ENCODE measurements at regions not wholly inside any gene's neighbourhood (a gene's known extent, or its start where the extent isn't known, plus 50 kb on each side); places are given as distances from the start of the nearest gene placed in this dataset.

- Histone ChIP-seq H2BK120ac (ENCODE audit: low read depth, low read length) (no peak overlapping the region), H4K8ac (ENCODE audit: low read depth, low read length) (no peak overlapping the region), H3K27ac (replicated peaks; ENCODE audit: low read length) (no peak overlapping the region), H3K23ac (ENCODE audit: low read depth, low read length, poor library complexity) (no peak overlapping the region), H3K9ac (ENCODE audit: low read depth, low read length, poor library complexity) (peak overlapping the region; percentile 75), H2BK12ac (ENCODE audit: low read length) (no peak overlapping the region), H2AK5ac (ENCODE audit: low read depth, low read length) (no peak overlapping the region), H3K4ac (ENCODE audit: low read length) (no peak overlapping the region), H3K79me1 (ENCODE audit: low read depth, low read length) (no peaks in the 10 kb centered on the region), H3K9me3 (replicated peaks in 1 of 2; ENCODE audit: control insufficient read depth in 2 of 2, insufficient read depth in 1 of 2, low read depth in 1 of 2, low read length in 2 of 2) (peaks cover 0 to 5% of the 10 kb centered on the region in 2 donors), H3K27me3 (ENCODE audit: control insufficient read depth in 3 of 3, insufficient read depth in 3 of 3, low read depth in 1 of 3, low read length in 3 of 3) (no peaks in the 10 kb centered on the region), H3K4me3 (ENCODE audit: low read length in 2 of 2) (no peak overlapping the region), H3K4me2 (ENCODE audit: insufficient read depth, low read length, poor library complexity, severe bottlenecking) (no peak overlapping the region), H2AFZ (ENCODE audit: low read length) (no peak overlapping the region), H2BK5ac (ENCODE audit: low read length) (no peak overlapping the region), H2BK15ac (ENCODE audit: low read length) (no peak overlapping the region), H4K91ac (ENCODE audit: low read depth, low read length, poor library complexity) (no peak overlapping the region), H3K18ac (ENCODE audit: low read length) (no peak overlapping the region), H3K4me1 (ENCODE audit: control insufficient read depth in 2 of 2, insufficient read depth in 1 of 2, low read depth in 1 of 2, low read length in 2 of 2) (no peaks in the 10 kb centered on the region), H3K14ac (ENCODE audit: low read length) (no peak overlapping the region), H3K36me3 (replicated peaks in 1 of 2; ENCODE audit: control insufficient read depth in 2 of 2, insufficient read depth in 2 of 2, low read length in 2 of 2) (no peaks in the 10 kb centered on the region)
- no peak for DNase-seq (ENCODE audit: low spot score)
- no CpG with 5 or more reads among the region's 9 CpGs for WGBS, 2 donors (ENCODE audit: extremely low coverage in 2 of 2, insufficient read length in 2 of 2, insufficient replicate concordance in 1 of 2)
Observed at GRCh38 chr19:28868836-28869235, 344.1 kb downstream of the UQCRFS1 start.

- no peak overlapping the region for H3K9ac ChIP-seq (ENCODE audit: low read depth, low read length, poor library complexity)
- no peak overlapping the region for H3K23ac ChIP-seq (ENCODE audit: low read depth, low read length, poor library complexity)
- no peak overlapping the region for H2BK12ac ChIP-seq (ENCODE audit: low read length)
- H3K4me3 ChIP-seq (ENCODE audit: low read length in 2 of 2), result no peak overlapping the region
- H4K91ac ChIP-seq (ENCODE audit: low read depth, low read length, poor library complexity), result no peak overlapping the region
- H3K9me3 ChIP-seq (replicated peaks in 1 of 2; ENCODE audit: control insufficient read depth in 2 of 2, insufficient read depth in 1 of 2, low read depth in 1 of 2, low read length in 2 of 2), result peaks cover 0 to 5% of the 10 kb centered on the region in 2 donors
- no peak overlapping the region for H3K4me2 ChIP-seq (ENCODE audit: insufficient read depth, low read length, poor library complexity, severe bottlenecking)
- no CpG with 5 or more reads among the region's 4 CpGs for WGBS, 2 donors (ENCODE audit: extremely low coverage in 2 of 2, insufficient read length in 2 of 2, insufficient replicate concordance in 1 of 2)
- no peaks in the 10 kb centered on the region for H3K36me3 ChIP-seq (replicated peaks in 1 of 2; ENCODE audit: control insufficient read depth in 2 of 2, insufficient read depth in 2 of 2, low read length in 2 of 2)
- no peak overlapping the region for H4K8ac ChIP-seq (ENCODE audit: low read depth, low read length)
- no peak overlapping the region for H2BK5ac ChIP-seq (ENCODE audit: low read length)
- no peak overlapping the region for H2BK120ac ChIP-seq (ENCODE audit: low read depth, low read length)
- no peak overlapping the region for H2BK15ac ChIP-seq (ENCODE audit: low read length)
- H3K14ac ChIP-seq (ENCODE audit: low read length), result no peak overlapping the region
- H3K27me3 ChIP-seq (ENCODE audit: control insufficient read depth in 3 of 3, insufficient read depth in 3 of 3, low read depth in 1 of 3, low read length in 3 of 3), result no peaks in the 10 kb centered on the region
- no peak overlapping the region for H3K18ac ChIP-seq (ENCODE audit: low read length)
- no peak overlapping the region for H2AK5ac ChIP-seq (ENCODE audit: low read depth, low read length)
- no peak for DNase-seq (ENCODE audit: low spot score)
- H3K4me1 ChIP-seq (ENCODE audit: control insufficient read depth in 2 of 2, insufficient read depth in 1 of 2, low read depth in 1 of 2, low read length in 2 of 2), result no peaks in the 10 kb centered on the region
- no peak overlapping the region for H2AFZ ChIP-seq (ENCODE audit: low read length)
- no peak overlapping the region for H3K4ac ChIP-seq (ENCODE audit: low read length)
- no peak overlapping the region for H3K27ac ChIP-seq (replicated peaks; ENCODE audit: low read length)
- H3K79me1 ChIP-seq (ENCODE audit: low read depth, low read length), result no peaks in the 10 kb centered on the region
Observed at GRCh38 chr19:28867978-28868377, 345.0 kb downstream of the UQCRFS1 start.

GRCh38 chr19:28864577-28865042 is 348.3 kb downstream of the UQCRFS1 start:
- Histone ChIP-seq H3K9me3 (replicated peaks in 1 of 2; ENCODE audit: control insufficient read depth in 2 of 2, insufficient read depth in 1 of 2, low read depth in 1 of 2, low read length in 2 of 2) (peaks cover 0 to 3% of the 10 kb centered on the region in 2 donors), H4K8ac (ENCODE audit: low read depth, low read length) (no peak overlapping the region), H3K9ac (ENCODE audit: low read depth, low read length, poor library complexity) (no peak overlapping the region), H4K91ac (ENCODE audit: low read depth, low read length, poor library complexity) (no peak overlapping the region), H3K18ac (ENCODE audit: low read length) (no peak overlapping the region), H3K4me1 (ENCODE audit: control insufficient read depth in 2 of 2, insufficient read depth in 1 of 2, low read depth in 1 of 2, low read length in 2 of 2) (no peaks in the 10 kb centered on the region), H3K27ac (replicated peaks; ENCODE audit: low read length) (no peak overlapping the region), H3K27me3 (ENCODE audit: control insufficient read depth in 3 of 3, insufficient read depth in 3 of 3, low read depth in 1 of 3, low read length in 3 of 3) (no peaks in the 10 kb centered on the region), H3K4me2 (ENCODE audit: insufficient read depth, low read length, poor library complexity, severe bottlenecking) (no peak overlapping the region), H3K14ac (ENCODE audit: low read length) (no peak overlapping the region), H2BK12ac (ENCODE audit: low read length) (no peak overlapping the region), H2AFZ (ENCODE audit: low read length) (no peak overlapping the region), H2BK5ac (ENCODE audit: low read length) (no peak overlapping the region), H3K79me1 (ENCODE audit: low read depth, low read length) (no peaks in the 10 kb centered on the region), H3K23ac (ENCODE audit: low read depth, low read length, poor library complexity) (no peak overlapping the region), H3K36me3 (replicated peaks in 1 of 2; ENCODE audit: control insufficient read depth in 2 of 2, insufficient read depth in 2 of 2, low read length in 2 of 2) (no peaks in the 10 kb centered on the region), H2BK15ac (ENCODE audit: low read length) (no peak overlapping the region), H2AK5ac (ENCODE audit: low read depth, low read length) (no peak overlapping the region), H2BK120ac (ENCODE audit: low read depth, low read length) (no peak overlapping the region), H3K4me3 (ENCODE audit: low read length in 2 of 2) (no peak overlapping the region), H3K4ac (ENCODE audit: low read length) (no peak overlapping the region)
- WGBS, 2 donors (ENCODE audit: extremely low coverage in 2 of 2, insufficient read length in 2 of 2, insufficient replicate concordance in 1 of 2), result no CpG with 5 or more reads among the region's 9 CpGs
- no peak for DNase-seq (ENCODE audit: low spot score)

- no peak overlapping the region for H2BK120ac ChIP-seq (ENCODE audit: low read depth, low read length)
- no peak overlapping the region for H4K8ac ChIP-seq (ENCODE audit: low read depth, low read length)
- DNase-seq (ENCODE audit: low spot score), result no peak
- H3K9ac ChIP-seq (ENCODE audit: low read depth, low read length, poor library complexity), result peak overlapping the region; percentile 15
- no peak overlapping the region for H2AFZ ChIP-seq (ENCODE audit: low read length)
- no CpG with 5 or more reads among the region's 8 CpGs for WGBS, 2 donors (ENCODE audit: extremely low coverage in 2 of 2, insufficient read length in 2 of 2, insufficient replicate concordance in 1 of 2)
- peaks cover 0 to 3% of the 10 kb centered on the region in 2 donors for H3K9me3 ChIP-seq (replicated peaks in 1 of 2; ENCODE audit: control insufficient read depth in 2 of 2, insufficient read depth in 1 of 2, low read depth in 1 of 2, low read length in 2 of 2)
- H4K91ac ChIP-seq (ENCODE audit: low read depth, low read length, poor library complexity), result no peak overlapping the region
- no peak overlapping the region for H2AK5ac ChIP-seq (ENCODE audit: low read depth, low read length)
- H3K4me3 ChIP-seq (ENCODE audit: low read length in 2 of 2), result no peak overlapping the region
- H2BK12ac ChIP-seq (ENCODE audit: low read length), result no peak overlapping the region
- no peak overlapping the region for H2BK5ac ChIP-seq (ENCODE audit: low read length)
- H3K27ac ChIP-seq (replicated peaks; ENCODE audit: low read length), result no peak overlapping the region
- H3K27me3 ChIP-seq (ENCODE audit: control insufficient read depth in 3 of 3, insufficient read depth in 3 of 3, low read depth in 1 of 3, low read length in 3 of 3), result no peaks in the 10 kb centered on the region
- H3K18ac ChIP-seq (ENCODE audit: low read length), result peak overlapping the region; percentile 23
- no peaks in the 10 kb centered on the region for H3K79me1 ChIP-seq (ENCODE audit: low read depth, low read length)
- no peaks in the 10 kb centered on the region for H3K36me3 ChIP-seq (replicated peaks in 1 of 2; ENCODE audit: control insufficient read depth in 2 of 2, insufficient read depth in 2 of 2, low read length in 2 of 2)
- H3K4me1 ChIP-seq (ENCODE audit: control insufficient read depth in 2 of 2, insufficient read depth in 1 of 2, low read depth in 1 of 2, low read length in 2 of 2), result no peaks in the 10 kb centered on the region
- H3K23ac ChIP-seq (ENCODE audit: low read depth, low read length, poor library complexity), result no peak overlapping the region
- no peak overlapping the region for H3K14ac ChIP-seq (ENCODE audit: low read length)
- H3K4ac ChIP-seq (ENCODE audit: low read length), result no peak overlapping the region
- no peak overlapping the region for H3K4me2 ChIP-seq (ENCODE audit: insufficient read depth, low read length, poor library complexity, severe bottlenecking)
- H2BK15ac ChIP-seq (ENCODE audit: low read length), result no peak overlapping the region
Observed at GRCh38 chr19:28864024-28864503, 348.9 kb downstream of the UQCRFS1 start.

All from neuronal stem cell (in vitro differentiated cells).